Adrenal gland (tissue), 9 donors: ENCODE measurements at regions not wholly inside any gene's neighbourhood (a gene's known extent, or its start where the extent isn't known, plus 50 kb on each side); places are given as distances from the start of the nearest gene placed in this dataset.

ENCODE experiments used
- DNase-seq, 7 donors: peaks; one replicate each; pipeline ENCODE4 v3.0.0-alpha.2; 2019 to 2020
- H3K27ac ChIP-seq, 5 donors: fragments of 200-600 bp; sonication (generic) in 4 of 5; 1 replicate in 3 of 5; 2 replicates in 2 of 5; pipeline versions ENCODE4 v1.5.1 to v1.8.0; 2016 to 2020; ENCODE audit warnings: mild to moderate bottlenecking in 1 of 5
- H3K27me3 ChIP-seq: fragments of 200-600 bp; 2 replicates; pipeline ENCODE4 v1.8.0; 2021
- H3K36me3 ChIP-seq, 2 donors: fragments of 200-600 bp; replicated peaks in 1 of 2; 1 replicate in 1 of 2; 2 replicates in 1 of 2; pipeline versions ENCODE4 v1.5.1 to v1.8.0; 2018 to 2022
- H3K4me1 ChIP-seq, 2 donors: fragments of 200-600 bp; replicated peaks in 1 of 2; 1 replicate in 1 of 2; 2 replicates in 1 of 2; pipeline versions ENCODE4 v1.5.1 to v1.8.0; 2018 to 2021
- H3K4me3 ChIP-seq, 4 donors: fragments of 200-600 bp; sonication (generic) in 3 of 4; one replicate each; pipeline ENCODE4 v1.5.1; 2016 to 2018
- H3K9me3 ChIP-seq, 3 donors: fragments of 200-600 bp; sonication (generic) in 1 of 3; replicated peaks in 1 of 3; 1 replicate in 2 of 3; 2 replicates in 1 of 3; pipeline versions ENCODE4 v1.5.1 to v1.8.0; 2016 to 2021
- CTCF ChIP-seq, 6 experiments: fragments of 450-650 bp in 4 of 6; fragments of 200-600 bp in 2 of 6; sonication (generic) in 1 of 6; IDR thresholded peaks; 1 replicate in 5 of 6; 2 replicates in 1 of 6; pipeline versions ENCODE4 v1.5.1 to v1.8.0; 2016 to 2021; ENCODE audit warnings: antibody characterized with exemption in 6 of 6, mild to moderate bottlenecking in 2 of 6, moderate library complexity in 1 of 6
- POLR2A ChIP-seq, 2 donors: fragments of 450-650 bp; IDR thresholded peaks; one replicate each; pipeline ENCODE4 v1.6.1; 2017; ENCODE audit warnings: antibody characterized with exemption in 2 of 2, mild to moderate bottlenecking in 2 of 2, moderate library complexity in 1 of 2
- WGBS, 4 donors: extraction: QIAGEN DNeasy Blood & Tissue Kit in 2 of 4; methylation state at CpG; one replicate each; pipeline versions ENCODE4 v1.1.5 to v1.1.7; 2013 to 2017; 5-methylcytosine and 5-hydroxymethylcytosine counted together
- intact Hi-C, 2 donors: fragments of 100-400 bp; cut with DNase I; formaldehyde crosslinking; loops; one replicate each; pipeline versions ENCODE4 v1.14.1 to v1.15.0; 2022 to 2023
- donor health status: healthy with polysubstance abuse.
- donor health status: Bipolar disorder and iron deficiency.
- donor health status: DM: yes; HTN: yes; CAD: no.
- donor health status: DM: no; HTN: no; CAD: no.
- donor health status: DM: no; HTN: no; CAD: no.

- TF ChIP-seq CTCF (IDR thresholded peaks at IDR 0.05) (no peak), POLR2A (IDR thresholded peaks at IDR 0.05) (no peak)
- Histone ChIP-seq H3K36me3 (no peaks in the 10 kb centered on the region), H3K27me3 (no peaks in the 10 kb centered on the region), H3K27ac (no peak overlapping the region), H3K9me3 (no peaks in the 10 kb centered on the region), H3K4me3 (no peak overlapping the region), H3K4me1 (no peaks in the 10 kb centered on the region)
- DNase-seq, result no peak
- intact Hi-C loops, result no loop called here
- 32 to 89% (median 83%) methylated on average over 1 of the region's 1 CpG for WGBS, 4 donors
These were observed 384.5 kb upstream of the PIK3R1 start for GRCh38 chr5:67831048-67831447.

DNA sequence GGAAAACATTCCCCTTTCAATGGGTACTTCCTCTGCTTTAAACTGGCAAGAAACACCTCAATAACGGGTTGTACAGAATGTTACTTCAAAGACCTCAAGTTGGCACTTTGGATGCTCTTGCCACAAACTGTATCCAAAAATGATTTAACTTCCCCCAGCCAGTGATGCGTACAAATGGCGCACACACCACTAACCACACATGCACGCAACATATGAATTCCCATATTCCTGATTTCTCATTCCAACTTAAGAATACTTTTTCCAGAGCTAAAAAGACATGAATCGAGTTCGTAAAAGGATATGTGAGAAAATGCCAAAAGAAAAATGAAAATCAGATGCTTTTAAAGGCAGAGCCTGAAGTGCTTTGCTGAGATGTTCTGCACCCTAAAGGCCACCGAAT, 388.0 kb upstream of the PIK3R1 start:
- Histone ChIP-seq H3K27ac (no peak overlapping the region), H3K9me3 (no peaks in the 10 kb centered on the region), H3K4me3 (no peak overlapping the region), H3K27me3 (no peaks in the 10 kb centered on the region), H3K4me1 (no peaks in the 10 kb centered on the region), H3K36me3 (no peaks in the 10 kb centered on the region)
- intact Hi-C loops, result no loop called here
- 79 to 82% (median 80%) methylated on average over 7 of the region's 7 CpGs for WGBS, 4 donors
- TF ChIP-seq CTCF (IDR thresholded peaks at IDR 0.05), result no peak
- no peak for TF ChIP-seq POLR2A (IDR thresholded peaks at IDR 0.05)
- no peak for DNase-seq

GRCh38 chr5:67824852-67825251, 390.7 kb upstream of the PIK3R1 start:
- Histone ChIP-seq H3K4me1 (no peaks in the 10 kb centered on the region), H3K27ac (no peak overlapping the region), H3K9me3 (no peaks in the 10 kb centered on the region), H3K4me3 (no peak overlapping the region), H3K36me3 (no peaks in the 10 kb centered on the region), H3K27me3 (no peaks in the 10 kb centered on the region)
- intact Hi-C loops, result no loop called here
- WGBS, 4 donors, result 79 to 85% (median 81%) methylated on average over 3 of the region's 3 CpGs
- no peak for DNase-seq
- no peak for TF ChIP-seq POLR2A (IDR thresholded peaks at IDR 0.05)
- no peak for TF ChIP-seq CTCF (IDR thresholded peaks at IDR 0.05)

- TF ChIP-seq CTCF (IDR thresholded peaks at IDR 0.05), result no peak
- TF ChIP-seq POLR2A (IDR thresholded peaks at IDR 0.05), result no peak
- H3K27ac ChIP-seq, result no peak overlapping the region
- no peaks in the 10 kb centered on the region for H3K36me3 ChIP-seq
- no peak for DNase-seq
- intact Hi-C loops, result no loop called here
- WGBS, 4 donors, result 91 to 93% (median 92%) methylated on average over 10 to 14 of the region's 14 CpGs
- H3K27me3 ChIP-seq, result no peaks in the 10 kb centered on the region
- H3K4me3 ChIP-seq, result no peak overlapping the region
- H3K4me1 ChIP-seq, result peaks cover 6 to 14% of the 10 kb centered on the region in 2 donors
- H3K9me3 ChIP-seq, result no peaks in the 10 kb centered on the region
These were observed 397.9 kb upstream of the PIK3R1 start for GRCh38 chr5:67817652-67818051.
